ENCODE measurements at regions not wholly inside any gene's neighbourhood (a gene's known extent, or its start where the extent isn't known, plus 50 kb on each side); places are given as distances from the start of the nearest gene placed in this dataset.

GRCh38 chr13:33435207-33435606 is 149.7 kb upstream of the STARD13 start:
- H3K9me3 ChIP-seq (ENCODE audit: control insufficient read depth in 3 of 3, low read length in 3 of 3): no peaks in the 10 kb centered on the region
- H3K9ac ChIP-seq (ENCODE audit: low read depth in 1 of 3, low read length in 3 of 3): no peak overlapping the region
- H3K4me1 ChIP-seq (ENCODE audit: control insufficient read depth in 3 of 3, insufficient read depth in 3 of 3, low read length in 3 of 3): no peaks in the 10 kb centered on the region
- H3K27me3 ChIP-seq (ENCODE audit: control insufficient read depth in 3 of 3, insufficient read depth in 3 of 3, low read length in 3 of 3): no peaks in the 10 kb centered on the region
- H3K36me3 ChIP-seq (ENCODE audit: control insufficient read depth in 3 of 3, insufficient read depth in 3 of 3, low read length in 3 of 3): no peaks in the 10 kb centered on the region
- no peak overlapping the region for H3K4me3 ChIP-seq (ENCODE audit: low read length in 3 of 3)
- H3K27ac ChIP-seq (ENCODE audit: low read depth, low read length): no peak overlapping the region

- Histone ChIP-seq H3K27ac (ENCODE audit: low read depth, low read length) (no peak overlapping the region), H3K4me1 (ENCODE audit: control insufficient read depth in 3 of 3, insufficient read depth in 3 of 3, low read length in 3 of 3) (no peaks in the 10 kb centered on the region), H3K9ac (ENCODE audit: low read depth in 1 of 3, low read length in 3 of 3) (no peak overlapping the region), H3K9me3 (ENCODE audit: control insufficient read depth in 3 of 3, low read length in 3 of 3) (no peaks in the 10 kb centered on the region), H3K36me3 (ENCODE audit: control insufficient read depth in 3 of 3, insufficient read depth in 3 of 3, low read length in 3 of 3) (no peaks in the 10 kb centered on the region), H3K27me3 (ENCODE audit: control insufficient read depth in 3 of 3, insufficient read depth in 3 of 3, low read length in 3 of 3) (no peaks in the 10 kb centered on the region), H3K4me3 (ENCODE audit: low read length in 3 of 3) (no peak overlapping the region)
Observed at GRCh38 chr13:33438918-33439317, 153.4 kb upstream of the STARD13 start.

- Histone ChIP-seq H3K27me3 (ENCODE audit: control insufficient read depth in 3 of 3, insufficient read depth in 3 of 3, low read length in 3 of 3) (no peaks in the 10 kb centered on the region), H3K36me3 (ENCODE audit: control insufficient read depth in 3 of 3, insufficient read depth in 3 of 3, low read length in 3 of 3) (no peaks in the 10 kb centered on the region), H3K27ac (ENCODE audit: low read depth, low read length) (no peak overlapping the region), H3K9me3 (ENCODE audit: control insufficient read depth in 3 of 3, low read length in 3 of 3) (no peaks in the 10 kb centered on the region), H3K4me3 (ENCODE audit: low read length in 3 of 3) (no peak overlapping the region), H3K9ac (ENCODE audit: low read depth in 1 of 3, low read length in 3 of 3) (no peak overlapping the region), H3K4me1 (ENCODE audit: control insufficient read depth in 3 of 3, insufficient read depth in 3 of 3, low read length in 3 of 3) (no peaks in the 10 kb centered on the region)
Observed at GRCh38 chr13:33441015-33441414, 155.5 kb upstream of the STARD13 start.

- Histone ChIP-seq H3K36me3 (ENCODE audit: control insufficient read depth in 3 of 3, insufficient read depth in 3 of 3, low read length in 3 of 3) (no peaks in the 10 kb centered on the region), H3K9ac (ENCODE audit: low read depth in 1 of 3, low read length in 3 of 3) (no peak overlapping the region), H3K9me3 (ENCODE audit: control insufficient read depth in 3 of 3, low read length in 3 of 3) (no peaks in the 10 kb centered on the region), H3K27me3 (ENCODE audit: control insufficient read depth in 3 of 3, insufficient read depth in 3 of 3, low read length in 3 of 3) (no peaks in the 10 kb centered on the region), H3K27ac (ENCODE audit: low read depth, low read length) (no peak overlapping the region), H3K4me3 (ENCODE audit: low read length in 3 of 3) (no peak overlapping the region), H3K4me1 (ENCODE audit: control insufficient read depth in 3 of 3, insufficient read depth in 3 of 3, low read length in 3 of 3) (no peaks in the 10 kb centered on the region)
Observed at GRCh38 chr13:33445024-33445423, 159.5 kb upstream of the STARD13 start.

GRCh38 chr13:33445476-33445875 is 159.9 kb upstream of the STARD13 start:
- Histone ChIP-seq H3K27ac (ENCODE audit: low read depth, low read length) (no peak overlapping the region), H3K4me1 (ENCODE audit: control insufficient read depth in 3 of 3, insufficient read depth in 3 of 3, low read length in 3 of 3) (no peaks in the 10 kb centered on the region), H3K36me3 (ENCODE audit: control insufficient read depth in 3 of 3, insufficient read depth in 3 of 3, low read length in 3 of 3) (no peaks in the 10 kb centered on the region), H3K4me3 (ENCODE audit: low read length in 3 of 3) (no peak overlapping the region), H3K9me3 (ENCODE audit: control insufficient read depth in 3 of 3, low read length in 3 of 3) (no peaks in the 10 kb centered on the region), H3K9ac (ENCODE audit: low read depth in 1 of 3, low read length in 3 of 3) (no peak overlapping the region), H3K27me3 (ENCODE audit: control insufficient read depth in 3 of 3, insufficient read depth in 3 of 3, low read length in 3 of 3) (no peaks in the 10 kb centered on the region)

- Histone ChIP-seq H3K4me1 (ENCODE audit: control insufficient read depth in 3 of 3, insufficient read depth in 3 of 3, low read length in 3 of 3) (no peaks in the 10 kb centered on the region), H3K9me3 (ENCODE audit: control insufficient read depth in 3 of 3, low read length in 3 of 3) (no peaks in the 10 kb centered on the region), H3K36me3 (ENCODE audit: control insufficient read depth in 3 of 3, insufficient read depth in 3 of 3, low read length in 3 of 3) (no peaks in the 10 kb centered on the region), H3K27ac (ENCODE audit: low read depth, low read length) (no peak overlapping the region), H3K4me3 (ENCODE audit: low read length in 3 of 3) (no peak overlapping the region), H3K27me3 (ENCODE audit: control insufficient read depth in 3 of 3, insufficient read depth in 3 of 3, low read length in 3 of 3) (no peaks in the 10 kb centered on the region), H3K9ac (ENCODE audit: low read depth in 1 of 3, low read length in 3 of 3) (no peak overlapping the region)
Observed at GRCh38 chr13:33446821-33447725, 161.5 kb upstream of the STARD13 start.

- Histone ChIP-seq H3K4me3 (ENCODE audit: low read length in 3 of 3) (no peak overlapping the region), H3K9ac (ENCODE audit: low read depth in 1 of 3, low read length in 3 of 3) (no peak overlapping the region), H3K9me3 (ENCODE audit: control insufficient read depth in 3 of 3, low read length in 3 of 3) (no peaks in the 10 kb centered on the region), H3K4me1 (ENCODE audit: control insufficient read depth in 3 of 3, insufficient read depth in 3 of 3, low read length in 3 of 3) (peaks cover 0 to 5% (median 5%) of the 10 kb centered on the region in 3 donors), H3K27me3 (ENCODE audit: control insufficient read depth in 3 of 3, insufficient read depth in 3 of 3, low read length in 3 of 3) (no peaks in the 10 kb centered on the region), H3K27ac (ENCODE audit: low read depth, low read length) (no peak overlapping the region), H3K36me3 (ENCODE audit: control insufficient read depth in 3 of 3, insufficient read depth in 3 of 3, low read length in 3 of 3) (no peaks in the 10 kb centered on the region)
Observed at GRCh38 chr13:33448889-33449288, 163.3 kb upstream of the STARD13 start.

- Histone ChIP-seq H3K9ac (ENCODE audit: low read depth in 1 of 3, low read length in 3 of 3) (no peak overlapping the region), H3K9me3 (ENCODE audit: control insufficient read depth in 3 of 3, low read length in 3 of 3) (no peaks in the 10 kb centered on the region), H3K36me3 (ENCODE audit: control insufficient read depth in 3 of 3, insufficient read depth in 3 of 3, low read length in 3 of 3) (no peaks in the 10 kb centered on the region), H3K4me3 (ENCODE audit: low read length in 3 of 3) (no peak overlapping the region), H3K27ac (ENCODE audit: low read depth, low read length) (no peak overlapping the region), H3K4me1 (ENCODE audit: control insufficient read depth in 3 of 3, insufficient read depth in 3 of 3, low read length in 3 of 3) (peaks cover 0 to 9% (median 5%) of the 10 kb centered on the region in 3 donors), H3K27me3 (ENCODE audit: control insufficient read depth in 3 of 3, insufficient read depth in 3 of 3, low read length in 3 of 3) (no peaks in the 10 kb centered on the region)
Observed at GRCh38 chr13:33450956-33451709, 165.6 kb upstream of the STARD13 start.

GRCh38 chr13:33452873-33453517 is 167.4 kb upstream of the STARD13 start:
- Histone ChIP-seq H3K27me3 (ENCODE audit: control insufficient read depth in 3 of 3, insufficient read depth in 3 of 3, low read length in 3 of 3) (no peaks in the 10 kb centered on the region), H3K4me1 (ENCODE audit: control insufficient read depth in 3 of 3, insufficient read depth in 3 of 3, low read length in 3 of 3) (peaks cover 0 to 9% (median 5%) of the 10 kb centered on the region in 3 donors), H3K9me3 (ENCODE audit: control insufficient read depth in 3 of 3, low read length in 3 of 3) (no peaks in the 10 kb centered on the region), H3K9ac (ENCODE audit: low read depth in 1 of 3, low read length in 3 of 3) (no peak overlapping the region), H3K27ac (ENCODE audit: low read depth, low read length) (no peak overlapping the region), H3K36me3 (ENCODE audit: control insufficient read depth in 3 of 3, insufficient read depth in 3 of 3, low read length in 3 of 3) (no peaks in the 10 kb centered on the region), H3K4me3 (ENCODE audit: low read length in 3 of 3) (no peak overlapping the region)

GRCh38 chr13:33453936-33454335 is 168.4 kb upstream of the STARD13 start:
- no peaks in the 10 kb centered on the region for H3K36me3 ChIP-seq (ENCODE audit: control insufficient read depth in 3 of 3, insufficient read depth in 3 of 3, low read length in 3 of 3)
- no peaks in the 10 kb centered on the region for H3K9me3 ChIP-seq (ENCODE audit: control insufficient read depth in 3 of 3, low read length in 3 of 3)
- no peaks in the 10 kb centered on the region for H3K27me3 ChIP-seq (ENCODE audit: control insufficient read depth in 3 of 3, insufficient read depth in 3 of 3, low read length in 3 of 3)
- no peak overlapping the region for H3K4me3 ChIP-seq (ENCODE audit: low read length in 3 of 3)
- peaks cover 0 to 9% (median 5%) of the 10 kb centered on the region in 3 donors for H3K4me1 ChIP-seq (ENCODE audit: control insufficient read depth in 3 of 3, insufficient read depth in 3 of 3, low read length in 3 of 3)
- no peak overlapping the region for H3K27ac ChIP-seq (ENCODE audit: low read depth, low read length)
- H3K9ac ChIP-seq (ENCODE audit: low read depth in 1 of 3, low read length in 3 of 3): no peak overlapping the region

Data from skeletal muscle tissue (tissue), 3 donors.